HG03378 (cell line): ENCODE measurements at regions not wholly inside any gene's neighbourhood (a gene's known extent, or its start where the extent isn't known, plus 50 kb on each side); places are given as distances from the start of the nearest gene placed in this dataset.
"Not testable (repeated sequence)": the region's sequence is repeated elsewhere in the genome, so short reads cannot be mapped to it uniquely, and the experiment has no call there.

Experiments used
- ATAC-seq: cut with Tn5 transposase; IDR thresholded peaks from one replicate; pipeline ENCODE4 v1.9.1; 2021; ENCODE audit warnings: mild to moderate bottlenecking, moderate library complexity; ENCODE audit not compliant: unreplicated experiment

- no peak for ATAC-seq
Observed at GRCh38 chr10:81200801-81201200, 663.1 kb downstream of the SH2D4B start.

GRCh38 chr10:81207359-81207758 lies 667.6 kb upstream of the NRG3 start:
- not testable (repeated sequence) for ATAC-seq

- ATAC-seq = no peak
Observed at GRCh38 chr10:81213370-81213769, 661.6 kb upstream of the NRG3 start.

GRCh38 chr10:81215498-81215897 lies 659.5 kb upstream of the NRG3 start:
- no peak for ATAC-seq

GRCh38 chr10:81216949-81217348 lies 658.0 kb upstream of the NRG3 start:
- no peak for ATAC-seq

- no peak for ATAC-seq
Observed at GRCh38 chr10:81218307-81218706, 656.7 kb upstream of the NRG3 start.

- ATAC-seq = no peak
Observed at GRCh38 chr10:81219758-81220157, 655.2 kb upstream of the NRG3 start.

- ATAC-seq = no peak
Observed at GRCh38 chr10:81248886-81249285, 626.1 kb upstream of the NRG3 start.

- ATAC-seq = no peak
Observed at GRCh38 chr10:81251457-81252115, 623.4 kb upstream of the NRG3 start.

GRCh38 chr10:81264991-81265390 lies 610.0 kb upstream of the NRG3 start:
- ATAC-seq = not testable (repeated sequence)

- ATAC-seq = no peak
Observed at GRCh38 chr10:81270051-81270450, 604.9 kb upstream of the NRG3 start.

- ATAC-seq = no peak
Observed at GRCh38 chr10:81280497-81281479, 594.2 kb upstream of the NRG3 start.

- ATAC-seq = no peak
Observed at GRCh38 chr10:81288544-81288943, 586.5 kb upstream of the NRG3 start.

GRCh38 chr10:81297292-81297691 lies 577.7 kb upstream of the NRG3 start:
- ATAC-seq = no peak

- ATAC-seq = no peak
Observed at GRCh38 chr10:81303656-81304055, 571.3 kb upstream of the NRG3 start.

GRCh38 chr10:81306971-81307782 lies 567.8 kb upstream of the NRG3 start:
- ATAC-seq = no peak

- ATAC-seq = no peak
Observed at GRCh38 chr10:81309041-81309552, 565.9 kb upstream of the NRG3 start.

- ATAC-seq = no peak
Observed at GRCh38 chr10:81314471-81314870, 560.5 kb upstream of the NRG3 start.

GRCh38 chr10:81315026-81315425 lies 560.0 kb upstream of the NRG3 start:
- no peak for ATAC-seq

- ATAC-seq = no peak
Observed at GRCh38 chr10:81348003-81348402, 527.0 kb upstream of the NRG3 start.

GRCh38 chr10:81367132-81367531 lies 507.9 kb upstream of the NRG3 start:
- ATAC-seq = no peak
